Left ventricle myocardium inferior (tissue), 1 donor: ENCODE measurements at regions not wholly inside any gene's neighbourhood (a gene's known extent, or its start where the extent isn't known, plus 50 kb on each side); places are given as distances from the start of the nearest gene placed in this dataset.

Source experiments
- DNase-seq: peaks from one replicate; pipeline ENCODE4 v3.0.0-alpha.2; 2020
- H3K27ac ChIP-seq: fragments of 200-600 bp; replicated peaks from 2 replicates; pipeline ENCODE4 v1.8.0; 2021
- H3K27me3 ChIP-seq: fragments of 200-600 bp; 2 replicates; pipeline ENCODE4 v1.8.0; 2021; ENCODE audit warnings: low read depth
- H3K36me3 ChIP-seq: fragments of 200-600 bp; 2 replicates; pipeline ENCODE4 v1.8.0; 2021
- H3K4me1 ChIP-seq: fragments of 200-600 bp; 2 replicates; pipeline ENCODE4 v1.8.0; 2021
- H3K4me3 ChIP-seq: fragments of 200-600 bp; 2 replicates; pipeline ENCODE4 v1.8.0; 2021; ENCODE audit warnings: mild to moderate bottlenecking, moderate library complexity
- H3K9me3 ChIP-seq: fragments of 200-600 bp; replicated peaks from 2 replicates; pipeline ENCODE4 v1.8.0; 2021
- CTCF ChIP-seq: fragments of 200-600 bp; IDR thresholded peaks from 2 replicates; pipeline ENCODE4 v1.8.0; 2021; ENCODE audit warnings: antibody characterized with exemption, mild to moderate bottlenecking, borderline replicate concordance
- intact Hi-C: fragments of 100-400 bp; cut with micrococcal nuclease; formaldehyde crosslinking; loops from one replicate; pipeline ENCODE4 v1.11.0; 2022
- donor health status: DM: no; HTN: yes; CAD: no; lungs with severe emphysema.

GRCh38 chr6:125549202-125549884 is 200.1 kb upstream of the HEY2 start:
- Histone ChIP-seq H3K4me3 (no peak overlapping the region), H3K36me3 (no peaks in the 10 kb centered on the region), H3K27me3 (no peaks in the 10 kb centered on the region), H3K9me3 (no peaks in the 10 kb centered on the region), H3K4me1 (peaks cover 7% of the 10 kb centered on the region), H3K27ac (no peak overlapping the region)
- TF ChIP-seq CTCF, result no peak
- DNase-seq, result no peak
- intact Hi-C loops, result no loop called here

GRCh38 chr6:125550892-125551291 is 198.5 kb upstream of the HEY2 start:
- Histone ChIP-seq H3K27me3 (no peaks in the 10 kb centered on the region), H3K4me1 (peaks cover 15% of the 10 kb centered on the region), H3K36me3 (no peaks in the 10 kb centered on the region), H3K4me3 (no peak overlapping the region), H3K9me3 (no peaks in the 10 kb centered on the region), H3K27ac (no peak overlapping the region)
- no peak for DNase-seq
- intact Hi-C loops, result no loop called here
- TF ChIP-seq CTCF, result no peak

GRCh38 chr6:125552819-125553218 is 196.6 kb upstream of the HEY2 start:
- H3K4me3 ChIP-seq, result no peak overlapping the region
- no peak for TF ChIP-seq CTCF
- no peaks in the 10 kb centered on the region for H3K36me3 ChIP-seq
- no peak for DNase-seq
- peaks cover 8% of the 10 kb centered on the region for H3K4me1 ChIP-seq
- H3K9me3 ChIP-seq, result no peaks in the 10 kb centered on the region
- no peak overlapping the region for H3K27ac ChIP-seq
- no peaks in the 10 kb centered on the region for H3K27me3 ChIP-seq
- intact Hi-C loops, result no loop called here

- Histone ChIP-seq H3K9me3 (no peaks in the 10 kb centered on the region), H3K27ac (no peak overlapping the region), H3K4me1 (peaks cover 16% of the 10 kb centered on the region), H3K36me3 (no peaks in the 10 kb centered on the region), H3K4me3 (no peak overlapping the region), H3K27me3 (no peaks in the 10 kb centered on the region)
- no peak for TF ChIP-seq CTCF
- DNase-seq, result no peak
- intact Hi-C loops, result no loop called here
These were observed 195.0 kb upstream of the HEY2 start for GRCh38 chr6:125554456-125554855.

- Histone ChIP-seq H3K4me3 (no peak overlapping the region), H3K27me3 (no peaks in the 10 kb centered on the region), H3K27ac (no peak overlapping the region), H3K9me3 (no peaks in the 10 kb centered on the region), H3K4me1 (peaks cover 16% of the 10 kb centered on the region), H3K36me3 (no peaks in the 10 kb centered on the region)
- intact Hi-C loops, result no loop called here
- no peak for DNase-seq
- no peak for TF ChIP-seq CTCF
These were observed 191.1 kb upstream of the HEY2 start for GRCh38 chr6:125558241-125558843.
